ENCODE measurements at regions not wholly inside any gene's neighbourhood (a gene's known extent, or its start where the extent isn't known, plus 50 kb on each side); places are given as distances from the start of the nearest gene placed in this dataset.

DNA sequence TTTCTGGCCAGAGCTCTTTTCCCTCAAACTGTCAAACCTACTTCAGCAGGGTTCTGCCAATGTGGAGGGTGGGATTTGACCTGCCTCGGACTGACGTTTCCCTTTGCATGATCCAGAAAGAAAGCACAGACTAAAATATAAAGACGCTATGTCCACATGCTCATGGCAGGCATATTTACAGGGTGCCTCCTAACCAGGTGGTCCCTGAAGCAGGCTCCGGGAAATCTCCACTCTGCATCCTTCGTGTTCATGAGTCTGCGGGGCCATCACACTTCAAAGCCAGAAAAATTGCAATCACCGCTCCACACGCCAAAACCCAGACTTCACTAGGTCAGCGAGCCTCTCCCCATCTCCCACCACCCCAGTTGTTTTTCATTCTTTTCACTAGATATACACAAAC, 143.3 kb upstream of the IGF1R start:
- no peaks in the 10 kb centered on the region for H3K36me3 ChIP-seq (ENCODE audit: insufficient read depth, low read depth, low read length)
- H3K9ac ChIP-seq (ENCODE audit: low read depth, low read length): no peak overlapping the region

DNA sequence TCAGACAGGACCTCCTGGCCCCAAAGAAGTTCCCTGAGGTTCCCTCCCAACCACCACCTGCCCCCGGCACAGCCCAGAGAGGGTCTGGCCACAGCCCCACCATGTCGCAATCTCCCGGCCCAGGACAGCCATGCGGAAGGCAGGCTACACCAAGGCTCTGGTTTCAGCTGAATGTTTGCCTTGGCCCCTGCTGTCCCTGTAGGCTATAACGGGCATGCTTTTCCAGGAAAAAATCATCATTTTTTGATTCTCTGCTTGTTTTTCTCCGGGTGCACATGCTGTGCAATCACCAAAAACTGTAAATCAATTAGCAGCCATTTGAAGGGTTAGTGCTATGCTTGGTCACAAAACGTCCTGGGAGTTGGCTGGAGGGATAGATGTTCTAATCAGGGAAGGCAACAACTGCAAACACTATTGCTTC, 142.7 kb upstream of the IGF1R start:
- no peaks in the 10 kb centered on the region for H3K9me3 ChIP-seq (ENCODE audit: insufficient read depth, low read depth, low read length)
- no peak overlapping the region for H3K9ac ChIP-seq (ENCODE audit: low read depth, low read length)
- no peaks in the 10 kb centered on the region for H3K36me3 ChIP-seq (ENCODE audit: insufficient read depth, low read depth, low read length)
- H3K4me1 ChIP-seq (ENCODE audit: insufficient read depth, low read length): no peaks in the 10 kb centered on the region
- no peaks in the 10 kb centered on the region for H3K27me3 ChIP-seq (ENCODE audit: insufficient read depth, low read length)
- no peak overlapping the region for H3K27ac ChIP-seq (ENCODE audit: low read length)
- H3K4me3 ChIP-seq (ENCODE audit: low read length): no peak overlapping the region

More for the DNA sequence above, 143.3 kb upstream of the IGF1R start:
- Histone ChIP-seq H3K27ac (ENCODE audit: low read length) (no peak overlapping the region), H3K9me3 (ENCODE audit: insufficient read depth, low read depth, low read length) (no peaks in the 10 kb centered on the region), H3K4me1 (ENCODE audit: insufficient read depth, low read length) (no peaks in the 10 kb centered on the region), H3K27me3 (ENCODE audit: insufficient read depth, low read length) (no peaks in the 10 kb centered on the region), H3K4me3 (ENCODE audit: low read length) (no peak overlapping the region)

DNA sequence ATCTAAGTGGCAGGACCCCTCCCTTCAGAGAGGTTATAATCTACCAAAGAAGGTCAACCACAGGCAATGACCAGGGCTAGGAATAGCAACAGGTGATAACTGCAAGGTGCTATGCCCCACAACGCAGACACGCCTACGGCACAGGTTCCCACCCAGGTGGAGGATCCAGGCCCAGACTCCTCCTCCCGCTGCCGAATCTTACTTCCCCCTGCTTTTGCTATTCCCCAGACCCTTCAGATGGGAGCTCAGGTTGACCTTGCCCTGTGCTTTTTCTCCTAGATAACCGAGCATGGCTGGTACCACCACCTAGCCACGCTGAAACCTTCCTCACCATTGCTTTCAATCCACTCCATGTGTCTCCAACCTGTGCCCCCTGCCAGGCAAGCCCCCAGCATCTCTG, 142.2 kb upstream of the IGF1R start:
- H3K27ac ChIP-seq (ENCODE audit: low read length): no peak overlapping the region
- no peaks in the 10 kb centered on the region for H3K27me3 ChIP-seq (ENCODE audit: insufficient read depth, low read length)
- no peaks in the 10 kb centered on the region for H3K4me1 ChIP-seq (ENCODE audit: insufficient read depth, low read length)
- H3K4me3 ChIP-seq (ENCODE audit: low read length): no peak overlapping the region
- no peaks in the 10 kb centered on the region for H3K36me3 ChIP-seq (ENCODE audit: insufficient read depth, low read depth, low read length)
- H3K9me3 ChIP-seq (ENCODE audit: insufficient read depth, low read depth, low read length): no peaks in the 10 kb centered on the region
- no peak overlapping the region for H3K9ac ChIP-seq (ENCODE audit: low read depth, low read length)

DNA sequence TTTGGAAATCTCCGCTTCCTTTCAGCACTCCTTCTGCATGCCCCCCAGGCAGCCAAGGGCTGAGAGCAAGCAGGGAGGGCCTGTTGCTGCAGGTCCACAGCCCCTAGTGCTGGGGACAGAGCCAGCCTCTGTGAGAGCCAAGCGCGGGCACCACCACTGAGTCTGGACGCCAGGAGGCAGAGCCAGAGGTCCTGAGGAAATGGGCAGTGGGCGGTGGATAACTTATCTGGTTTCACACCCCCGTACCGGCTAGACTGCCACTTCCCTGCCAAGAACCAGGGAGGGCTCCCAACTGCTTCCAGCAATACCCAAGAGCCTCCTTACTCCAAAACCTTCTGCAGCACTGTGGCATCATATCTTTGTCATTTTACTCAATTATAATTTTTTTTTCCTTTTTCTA, 141.6 kb upstream of the IGF1R start:
- Histone ChIP-seq H3K4me1 (ENCODE audit: insufficient read depth, low read length) (no peaks in the 10 kb centered on the region), H3K9ac (ENCODE audit: low read depth, low read length) (no peak overlapping the region), H3K27me3 (ENCODE audit: insufficient read depth, low read length) (no peaks in the 10 kb centered on the region), H3K4me3 (ENCODE audit: low read length) (no peak overlapping the region), H3K9me3 (ENCODE audit: insufficient read depth, low read depth, low read length) (no peaks in the 10 kb centered on the region), H3K27ac (ENCODE audit: low read length) (no peak overlapping the region), H3K36me3 (ENCODE audit: insufficient read depth, low read depth, low read length) (no peaks in the 10 kb centered on the region)

DNA sequence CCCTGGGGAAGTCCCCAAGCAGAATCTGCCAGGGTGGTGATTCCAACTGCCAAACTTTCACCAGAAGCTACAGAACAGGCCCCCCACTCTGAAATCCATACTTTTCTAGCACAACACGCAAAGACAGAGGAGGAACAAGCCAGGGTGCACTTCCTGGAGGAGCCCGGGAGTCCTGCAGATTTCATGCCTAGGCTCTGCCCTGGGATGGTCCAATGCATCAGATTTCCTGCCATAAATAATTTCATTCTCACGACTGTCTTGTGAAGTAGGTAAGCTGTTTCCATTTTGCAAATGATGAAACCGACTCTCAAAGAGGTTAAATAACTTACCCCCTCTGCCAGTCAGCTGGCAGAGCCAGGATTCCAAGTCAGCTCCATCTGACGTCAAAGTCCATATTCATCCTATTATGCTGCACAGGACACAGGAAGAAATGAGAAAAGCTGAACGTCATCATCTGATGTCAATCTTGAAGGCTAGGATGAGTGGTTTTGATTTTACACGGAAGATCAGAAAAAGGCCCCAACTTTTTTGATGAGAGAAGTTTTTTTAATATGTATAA, 134.8 kb upstream of the IGF1R start:
- Histone ChIP-seq H3K9ac (ENCODE audit: low read depth, low read length) (no peak overlapping the region), H3K4me3 (ENCODE audit: low read length) (no peak overlapping the region), H3K36me3 (ENCODE audit: insufficient read depth, low read depth, low read length) (no peaks in the 10 kb centered on the region), H3K4me1 (ENCODE audit: insufficient read depth, low read length) (no peaks in the 10 kb centered on the region), H3K27ac (ENCODE audit: low read length) (no peak overlapping the region), H3K27me3 (ENCODE audit: insufficient read depth, low read length) (no peaks in the 10 kb centered on the region), H3K9me3 (ENCODE audit: insufficient read depth, low read depth, low read length) (no peaks in the 10 kb centered on the region)

DNA sequence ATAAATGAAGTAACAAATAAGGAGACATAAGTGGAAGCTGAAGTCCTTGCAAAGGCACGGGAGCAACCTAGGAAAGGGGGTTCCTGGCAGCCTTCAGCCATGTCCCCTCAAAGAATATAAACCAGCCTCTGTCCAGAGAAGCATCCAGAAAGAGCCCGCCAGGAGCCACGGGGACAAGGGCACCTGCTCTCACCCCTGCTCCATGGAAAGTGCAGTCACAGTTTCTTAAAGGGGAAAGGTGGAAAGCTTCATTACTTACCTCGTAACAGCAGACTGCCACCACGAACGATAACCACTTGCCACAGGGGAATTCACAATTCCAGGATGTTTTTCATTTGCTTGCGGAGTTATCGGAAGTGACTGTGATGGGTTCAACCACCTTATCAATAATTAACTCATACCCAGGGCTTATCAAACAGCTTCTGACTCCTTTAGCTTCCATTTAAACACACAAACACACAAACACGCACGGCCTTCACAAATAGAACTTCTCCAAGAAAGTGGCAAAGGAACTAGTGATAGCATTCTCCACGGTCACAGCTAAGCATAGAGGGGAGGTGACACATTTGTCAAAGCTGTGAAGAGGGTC, 134.2 kb upstream of the IGF1R start:
- Histone ChIP-seq H3K9me3 (ENCODE audit: insufficient read depth, low read depth, low read length) (no peaks in the 10 kb centered on the region), H3K9ac (ENCODE audit: low read depth, low read length) (no peak overlapping the region), H3K27me3 (ENCODE audit: insufficient read depth, low read length) (no peaks in the 10 kb centered on the region), H3K4me1 (ENCODE audit: insufficient read depth, low read length) (no peaks in the 10 kb centered on the region), H3K36me3 (ENCODE audit: insufficient read depth, low read depth, low read length) (no peaks in the 10 kb centered on the region), H3K27ac (ENCODE audit: low read length) (no peak overlapping the region), H3K4me3 (ENCODE audit: low read length) (no peak overlapping the region)

DNA sequence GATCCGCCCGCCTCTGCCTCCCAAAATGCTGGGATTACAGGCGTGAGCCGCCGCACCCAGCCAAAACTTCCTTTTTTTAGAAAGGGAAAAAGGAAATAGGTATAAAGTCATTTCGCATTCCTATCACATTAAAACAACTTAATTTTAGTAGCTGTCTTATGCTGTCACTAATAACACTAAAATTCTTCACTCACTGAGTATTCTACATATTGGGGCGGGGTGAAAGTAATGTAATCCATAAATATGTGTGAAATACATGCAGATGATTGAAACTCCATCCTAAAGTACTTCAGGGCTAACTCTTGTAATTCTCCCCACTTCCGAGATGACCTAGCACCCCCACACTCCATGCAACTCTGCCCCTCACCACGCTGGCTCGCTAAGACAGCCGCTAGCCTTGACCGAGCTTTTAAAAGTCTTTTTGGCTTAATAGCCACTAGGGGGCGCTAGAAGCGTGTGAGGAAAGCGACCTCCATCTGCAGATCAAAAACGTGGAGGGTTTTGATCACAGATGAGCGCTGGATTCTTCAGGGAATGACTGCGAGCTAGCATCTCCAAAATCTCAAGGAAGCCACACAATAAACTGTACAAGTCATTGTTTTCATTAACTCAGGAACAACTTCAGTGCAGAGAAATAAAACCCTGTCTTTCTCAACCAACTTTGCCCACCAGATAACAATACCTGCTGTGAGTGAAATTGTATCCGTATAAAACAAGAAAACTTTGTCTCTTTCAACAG, 129.3 kb upstream of the IGF1R start:
- H3K27ac ChIP-seq (ENCODE audit: low read length): no peak overlapping the region
- H3K36me3 ChIP-seq (ENCODE audit: insufficient read depth, low read depth, low read length): no peaks in the 10 kb centered on the region
- H3K9me3 ChIP-seq (ENCODE audit: insufficient read depth, low read depth, low read length): no peaks in the 10 kb centered on the region
- no peaks in the 10 kb centered on the region for H3K27me3 ChIP-seq (ENCODE audit: insufficient read depth, low read length)
- H3K4me3 ChIP-seq (ENCODE audit: low read length): no peak overlapping the region
- H3K9ac ChIP-seq (ENCODE audit: low read depth, low read length): no peak overlapping the region
- no peaks in the 10 kb centered on the region for H3K4me1 ChIP-seq (ENCODE audit: insufficient read depth, low read length)

DNA sequence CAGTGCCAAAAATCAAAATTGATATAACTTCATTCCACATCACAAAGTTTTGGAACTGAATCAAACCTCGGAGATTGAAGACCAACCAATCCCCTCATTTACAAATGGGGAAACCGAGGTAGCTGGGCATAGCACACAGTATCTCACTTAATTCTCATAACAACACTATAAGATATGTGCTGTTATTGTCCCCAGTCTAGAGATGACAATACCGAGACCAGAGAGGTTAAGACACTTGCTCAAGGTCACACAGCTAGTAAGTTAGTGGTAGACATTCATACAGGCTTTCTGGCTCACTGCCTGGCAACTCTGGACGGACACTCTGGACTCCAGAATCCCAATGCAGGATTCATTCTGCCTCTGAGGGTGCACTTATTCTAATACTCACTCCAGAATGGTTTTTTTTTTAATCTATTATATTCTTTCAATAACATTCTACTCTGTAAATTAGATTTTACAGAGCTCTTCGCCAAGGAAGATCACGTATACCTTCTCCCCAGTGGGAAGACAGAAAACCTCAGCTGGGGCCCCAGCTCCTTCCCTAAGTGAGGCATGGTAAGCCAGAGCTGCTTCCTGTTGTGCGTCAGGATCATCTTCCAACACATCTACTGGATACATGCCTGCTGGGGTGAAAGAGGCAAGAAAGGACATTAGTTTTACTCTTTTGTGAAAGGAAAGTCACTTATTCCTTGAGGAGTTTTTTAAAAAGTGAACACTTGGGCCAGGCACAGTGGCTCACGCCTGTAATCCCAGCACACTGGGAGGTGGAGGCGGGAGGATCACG, 128.4 kb upstream of the IGF1R start:
- H3K36me3 ChIP-seq (ENCODE audit: insufficient read depth, low read depth, low read length): no peaks in the 10 kb centered on the region
- no peaks in the 10 kb centered on the region for H3K4me1 ChIP-seq (ENCODE audit: insufficient read depth, low read length)
- no peak overlapping the region for H3K9ac ChIP-seq (ENCODE audit: low read depth, low read length)
- no peak overlapping the region for H3K4me3 ChIP-seq (ENCODE audit: low read length)
- no peaks in the 10 kb centered on the region for H3K27me3 ChIP-seq (ENCODE audit: insufficient read depth, low read length)
- H3K27ac ChIP-seq (ENCODE audit: low read length): no peak overlapping the region
- H3K9me3 ChIP-seq (ENCODE audit: insufficient read depth, low read depth, low read length): no peaks in the 10 kb centered on the region

DNA sequence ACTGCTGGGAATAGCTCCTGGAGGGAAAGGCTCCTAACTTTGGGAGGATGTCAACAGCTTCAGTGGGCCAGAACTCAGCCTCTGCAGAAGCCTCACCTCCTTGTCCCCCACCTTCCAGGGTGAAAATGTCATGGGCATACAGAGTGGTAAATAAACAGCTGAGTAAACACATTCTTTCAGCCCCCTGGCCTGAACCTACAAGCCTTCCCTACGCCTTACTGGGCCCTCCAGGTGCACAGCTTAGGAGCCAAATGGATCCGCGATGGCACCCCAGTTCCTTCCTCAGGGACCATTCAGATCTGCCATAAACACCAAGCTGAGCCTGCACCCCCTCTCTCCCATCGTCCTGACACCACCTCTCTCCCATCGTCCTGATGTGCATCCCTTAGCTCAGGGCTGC, 126.2 kb upstream of the IGF1R start:
- H3K4me1 ChIP-seq (ENCODE audit: insufficient read depth, low read length): no peaks in the 10 kb centered on the region
- no peaks in the 10 kb centered on the region for H3K9me3 ChIP-seq (ENCODE audit: insufficient read depth, low read depth, low read length)
- no peak overlapping the region for H3K4me3 ChIP-seq (ENCODE audit: low read length)
- H3K9ac ChIP-seq (ENCODE audit: low read depth, low read length): no peak overlapping the region
- no peaks in the 10 kb centered on the region for H3K36me3 ChIP-seq (ENCODE audit: insufficient read depth, low read depth, low read length)
- H3K27ac ChIP-seq (ENCODE audit: low read length): no peak overlapping the region
- no peaks in the 10 kb centered on the region for H3K27me3 ChIP-seq (ENCODE audit: insufficient read depth, low read length)

DNA sequence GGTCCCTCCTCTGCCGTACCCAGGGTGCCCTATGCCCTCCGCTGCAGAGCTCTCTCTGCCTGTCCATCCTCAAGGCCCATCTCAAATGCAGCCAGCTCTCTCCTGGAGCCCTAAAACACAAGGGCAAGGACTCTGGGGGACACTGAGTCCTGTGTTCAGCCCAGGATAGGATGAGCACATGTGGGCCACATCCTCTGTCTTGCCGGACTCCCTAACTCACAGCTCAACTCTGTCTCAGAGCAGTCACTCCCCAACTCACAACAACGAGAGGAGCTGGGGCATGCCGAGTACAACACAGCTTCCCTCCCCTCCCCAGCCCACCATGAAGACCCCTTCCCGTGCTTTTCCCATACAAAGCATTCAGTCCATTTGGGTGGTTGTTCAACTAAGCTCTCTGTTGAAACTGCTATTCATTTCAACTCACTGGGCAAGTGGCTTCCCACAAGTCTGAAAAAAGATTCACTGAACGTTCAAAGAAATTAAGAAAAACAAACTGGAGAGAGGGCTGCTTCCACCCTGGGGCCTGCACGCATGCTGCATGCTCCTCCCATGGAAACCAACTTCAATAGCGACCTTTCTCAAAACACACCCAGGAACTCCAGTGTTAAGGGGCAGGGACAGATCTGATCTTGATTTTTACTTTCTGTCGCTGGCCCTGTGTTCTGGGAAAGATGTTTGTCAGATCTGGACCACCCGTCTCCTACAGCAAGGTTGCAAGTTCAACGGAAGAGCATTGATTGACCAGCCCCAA, 124.3 kb upstream of the IGF1R start:
- Histone ChIP-seq H3K27me3 (ENCODE audit: insufficient read depth, low read length) (no peaks in the 10 kb centered on the region), H3K4me1 (ENCODE audit: insufficient read depth, low read length) (no peaks in the 10 kb centered on the region), H3K27ac (ENCODE audit: low read length) (no peak overlapping the region), H3K9ac (ENCODE audit: low read depth, low read length) (no peak overlapping the region; the same call in 1 of the 2 replicates), H3K9me3 (ENCODE audit: insufficient read depth, low read depth, low read length) (no peaks in the 10 kb centered on the region), H3K36me3 (ENCODE audit: insufficient read depth, low read depth, low read length) (no peaks in the 10 kb centered on the region), H3K4me3 (ENCODE audit: low read length) (no peak overlapping the region)

DNA sequence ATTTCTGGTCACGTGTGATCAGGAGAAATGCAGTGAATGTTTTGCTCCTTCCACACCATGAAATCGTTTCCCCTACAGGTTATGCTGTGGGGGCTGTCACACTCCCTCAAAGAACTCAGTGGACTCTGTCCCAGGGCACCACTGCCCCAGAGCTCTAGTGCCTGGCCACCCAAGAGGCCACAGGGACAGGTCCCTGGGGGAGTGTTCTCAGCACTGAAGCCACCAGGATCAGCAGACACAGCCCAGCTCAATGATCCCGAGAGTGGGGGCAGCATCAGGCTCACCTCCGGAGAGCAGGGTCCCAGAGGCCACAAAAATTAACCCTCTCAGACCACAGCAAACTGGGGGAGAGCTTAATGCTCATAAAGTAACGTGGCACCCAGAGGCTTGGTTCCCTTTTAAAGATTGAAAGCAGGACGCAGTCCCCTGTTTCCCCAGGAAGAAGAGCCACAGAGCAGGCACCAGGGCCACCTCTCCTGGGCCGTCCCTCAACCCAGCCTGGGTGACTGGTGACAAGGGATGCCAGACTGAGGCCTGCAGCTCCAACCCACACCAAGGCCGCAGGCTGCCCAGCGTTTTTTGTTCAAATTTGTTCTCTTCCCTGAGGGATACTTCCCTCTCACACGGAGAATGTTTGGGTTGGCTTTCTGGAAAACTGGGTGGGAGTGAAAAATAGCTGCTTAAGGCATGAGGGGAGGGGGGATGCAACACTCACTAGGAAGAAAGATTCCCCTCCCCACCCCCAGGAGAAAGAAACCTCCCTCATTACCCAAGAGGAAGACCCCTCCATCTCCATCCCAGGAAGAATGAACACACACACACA, 123.3 kb upstream of the IGF1R start:
- no peak overlapping the region for H3K9ac ChIP-seq (ENCODE audit: low read depth, low read length)
- no peaks in the 10 kb centered on the region for H3K36me3 ChIP-seq (ENCODE audit: insufficient read depth, low read depth, low read length)
- H3K9me3 ChIP-seq (ENCODE audit: insufficient read depth, low read depth, low read length): no peaks in the 10 kb centered on the region
- no peak overlapping the region for H3K4me3 ChIP-seq (ENCODE audit: low read length)
- no peak overlapping the region for H3K27ac ChIP-seq (ENCODE audit: low read length)
- no peaks in the 10 kb centered on the region for H3K27me3 ChIP-seq (ENCODE audit: insufficient read depth, low read length)
- H3K4me1 ChIP-seq (ENCODE audit: insufficient read depth, low read length): no peaks in the 10 kb centered on the region
